ENCODE measurements at regions not wholly inside any gene's neighbourhood (a gene's known extent, or its start where the extent isn't known, plus 50 kb on each side); places are given as distances from the start of the nearest gene placed in this dataset.

GRCh38 chr2:9765611-9766531, 77.4 kb upstream of the TAF1B start:
- intact Hi-C loops (cut with DNase I), result loop anchor here (10.0 kb wide), 1 partner anchor 291 kb away; the partner anchor contains the start of gene IAH1
- DNase-seq (ENCODE audit: missing footprints) (no peak), ATAC-seq (peak; percentile 24)

- DNase-seq (ENCODE audit: missing footprints) (no peak), ATAC-seq (no peak)
- intact Hi-C loops (cut with DNase I), result loop anchor here (10.0 kb wide), 1 partner anchor 293 kb away; the partner anchor contains the start of gene IAH1
Observed at GRCh38 chr2:9767656-9768281, 75.5 kb upstream of the TAF1B start.

GRCh38 chr2:9768388-9768787, 74.9 kb upstream of the TAF1B start:
- no peak for DNase-seq (ENCODE audit: missing footprints)
- intact Hi-C loops (cut with DNase I), result loop anchor here (10.0 kb wide), 1 partner anchor 294 kb away; the partner anchor contains the start of gene IAH1
- no peak for ATAC-seq

- intact Hi-C loops (cut with DNase I), result loop anchor here (10.0 kb wide), 2 partner anchors 215 to 295 kb away; partner anchors contain the start of genes ADAM17 and IAH1
- no peak for ATAC-seq
- DNase-seq (ENCODE audit: missing footprints), result no peak
Observed at GRCh38 chr2:9769171-9770005, 73.9 kb upstream of the TAF1B start.

GRCh38 chr2:9770006-9770307, 73.3 kb upstream of the TAF1B start:
- intact Hi-C loops (cut with DNase I), result loop anchor here (10.0 kb wide), 1 partner anchor 215 kb away; the partner anchor contains the start of gene ADAM17
- ATAC-seq, result no peak

DNA sequence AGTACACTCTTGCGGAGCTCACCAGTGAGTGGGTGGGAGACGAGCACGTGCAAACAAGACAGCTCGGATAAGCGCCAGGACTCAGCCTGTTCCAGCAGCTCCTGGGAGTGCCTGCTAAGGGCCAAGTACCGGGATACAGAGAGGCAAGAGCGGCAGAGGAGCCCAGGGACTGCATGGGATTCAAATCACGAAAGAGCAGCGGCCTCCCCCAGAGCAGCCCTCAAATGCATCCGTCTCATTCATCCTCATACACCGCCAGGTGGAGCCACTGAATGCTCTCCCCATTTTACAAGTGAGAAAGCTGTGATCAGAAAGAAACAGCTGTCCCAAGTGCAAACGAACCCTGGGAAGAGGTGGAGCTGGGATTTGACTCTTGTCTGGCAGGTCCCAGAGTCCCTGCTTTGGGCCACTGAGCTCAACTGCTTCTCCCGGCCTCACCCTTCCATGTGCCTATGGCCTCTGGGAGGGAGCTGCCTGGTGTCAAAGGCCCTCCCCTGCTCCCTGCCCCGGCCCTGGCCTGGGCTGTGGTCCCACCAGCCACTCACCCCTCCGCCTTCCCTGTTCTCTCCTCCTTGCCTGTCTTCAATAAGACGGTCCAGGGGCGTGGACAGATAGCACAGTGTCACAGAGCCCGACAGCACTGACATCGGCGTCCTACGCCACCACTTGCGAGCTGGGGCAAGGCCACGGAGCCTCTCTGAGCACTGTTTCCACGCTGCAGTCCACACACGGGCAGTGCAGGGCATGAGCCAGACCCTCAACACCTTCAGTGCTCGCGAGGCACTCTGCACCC, 72.8 kb upstream of the TAF1B start:
- DNase-seq (ENCODE audit: missing footprints) (peak; percentile 80), ATAC-seq (peak; percentile 56)
- intact Hi-C loops (cut with DNase I), result loop anchor here (10.0 kb wide), 1 partner anchor 216 kb away; the partner anchor contains the start of gene ADAM17

More at GRCh38 chr2:9770006-9770307, 73.3 kb upstream of the TAF1B start:
- DNase-seq (ENCODE audit: missing footprints), result no peak

DNA sequence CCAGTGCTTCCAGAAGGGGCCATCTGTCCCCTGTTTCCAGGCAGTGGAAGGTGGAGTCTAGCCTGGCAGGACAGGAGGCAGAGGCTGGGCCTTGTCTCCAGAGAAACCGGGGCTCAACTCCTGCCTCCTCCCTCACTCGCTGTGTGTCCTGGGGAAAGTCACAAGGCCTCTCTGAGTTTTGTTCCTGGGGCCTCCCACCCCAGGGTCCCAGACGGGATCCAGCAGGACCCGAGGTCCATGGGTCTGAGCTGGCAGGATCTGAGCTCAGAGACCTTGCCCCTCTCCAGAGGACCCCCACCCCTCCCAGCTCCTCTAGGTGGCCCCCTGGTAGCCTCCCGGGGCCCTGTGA, 72.2 kb upstream of the TAF1B start:
- intact Hi-C loops (cut with DNase I), result loop anchor here (10.0 kb wide), 1 partner anchor 216 kb away; the partner anchor contains the start of gene ADAM17
- ATAC-seq, result no peak
- DNase-seq (ENCODE audit: missing footprints), result peak; percentile 41

DNA sequence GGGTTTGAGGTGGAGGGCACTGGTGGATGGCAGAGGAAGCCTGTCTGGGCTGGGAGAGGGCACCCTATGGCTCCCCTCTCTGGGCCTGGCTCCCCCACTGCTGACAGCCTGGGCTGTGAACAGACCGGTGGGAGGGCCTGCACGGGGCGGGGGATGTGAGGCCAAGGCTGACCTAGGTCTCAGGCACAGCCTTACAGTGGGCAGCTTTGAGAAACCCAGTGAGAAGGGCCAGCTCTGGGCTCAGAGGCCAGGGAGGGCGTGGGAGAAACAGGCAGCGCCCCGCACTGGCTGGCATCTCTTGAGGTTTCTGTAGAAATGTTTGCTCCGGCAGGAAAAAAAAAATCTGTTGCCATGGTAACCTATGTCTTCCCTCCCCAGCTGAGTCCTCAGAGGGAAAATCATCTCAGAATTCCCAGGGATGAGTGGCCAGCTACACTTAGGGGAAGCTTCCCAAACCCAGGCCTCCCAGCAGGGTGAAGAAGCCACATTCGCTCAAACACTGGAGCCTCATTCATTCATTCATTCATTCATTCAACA, 71.7 kb upstream of the TAF1B start:
- ATAC-seq, result no peak
- no peak for DNase-seq (ENCODE audit: missing footprints)
- intact Hi-C loops (cut with DNase I), result loop anchor here (10.0 kb wide), 1 partner anchor 217 kb away; the partner anchor contains the start of gene ADAM17

DNA sequence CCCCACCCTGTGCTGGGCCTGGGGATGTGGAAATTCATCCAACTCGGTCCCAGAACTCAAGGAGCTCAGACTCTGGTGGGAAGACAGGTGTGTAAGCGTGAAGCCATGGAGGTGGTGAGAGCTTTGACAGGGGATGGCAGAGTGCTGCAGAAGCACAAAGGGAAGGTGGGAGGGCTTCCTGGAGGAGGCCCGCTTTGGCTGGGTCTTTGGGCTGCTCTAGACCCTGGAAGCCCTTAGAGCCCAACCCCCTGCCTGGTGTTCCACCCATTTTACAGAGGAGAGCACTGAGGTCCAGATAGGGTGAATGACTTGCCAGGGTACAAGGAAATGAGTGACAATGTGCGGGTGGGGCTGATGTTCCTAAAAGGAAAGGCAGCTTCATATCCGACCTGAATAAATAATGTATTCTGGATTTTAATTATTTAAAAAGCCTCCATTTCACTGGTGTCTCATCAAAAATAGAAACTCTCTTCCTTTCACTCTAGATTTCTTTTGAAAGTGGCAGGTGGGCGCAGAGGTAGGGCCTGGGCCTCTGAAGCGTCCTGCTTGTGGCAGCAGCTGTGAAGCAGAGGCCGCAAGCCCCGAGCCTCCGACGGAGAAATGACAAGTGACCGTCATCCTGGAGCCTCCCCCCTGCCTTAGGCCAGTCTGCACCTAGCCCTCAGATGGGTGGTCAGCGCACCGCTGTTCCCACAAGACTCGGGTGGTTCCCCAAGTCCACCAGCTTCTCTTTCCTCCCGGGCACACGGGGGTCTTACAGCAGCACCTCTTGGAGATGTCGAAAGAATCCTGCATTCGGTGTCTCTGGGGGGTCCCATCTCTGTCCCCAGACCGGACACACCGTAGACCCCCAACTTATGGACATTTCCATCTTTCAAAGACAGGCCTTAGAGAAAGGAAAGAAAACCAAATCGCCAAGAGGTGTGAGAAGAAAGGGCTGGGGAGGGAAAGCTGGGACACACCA, 71.0 kb upstream of the TAF1B start:
- intact Hi-C loops (cut with DNase I), result loop anchor here (10.0 kb wide), 1 partner anchor 218 kb away; the partner anchor contains the start of gene ADAM17
- DNase-seq (ENCODE audit: missing footprints) (no peak), ATAC-seq (no peak)

DNA sequence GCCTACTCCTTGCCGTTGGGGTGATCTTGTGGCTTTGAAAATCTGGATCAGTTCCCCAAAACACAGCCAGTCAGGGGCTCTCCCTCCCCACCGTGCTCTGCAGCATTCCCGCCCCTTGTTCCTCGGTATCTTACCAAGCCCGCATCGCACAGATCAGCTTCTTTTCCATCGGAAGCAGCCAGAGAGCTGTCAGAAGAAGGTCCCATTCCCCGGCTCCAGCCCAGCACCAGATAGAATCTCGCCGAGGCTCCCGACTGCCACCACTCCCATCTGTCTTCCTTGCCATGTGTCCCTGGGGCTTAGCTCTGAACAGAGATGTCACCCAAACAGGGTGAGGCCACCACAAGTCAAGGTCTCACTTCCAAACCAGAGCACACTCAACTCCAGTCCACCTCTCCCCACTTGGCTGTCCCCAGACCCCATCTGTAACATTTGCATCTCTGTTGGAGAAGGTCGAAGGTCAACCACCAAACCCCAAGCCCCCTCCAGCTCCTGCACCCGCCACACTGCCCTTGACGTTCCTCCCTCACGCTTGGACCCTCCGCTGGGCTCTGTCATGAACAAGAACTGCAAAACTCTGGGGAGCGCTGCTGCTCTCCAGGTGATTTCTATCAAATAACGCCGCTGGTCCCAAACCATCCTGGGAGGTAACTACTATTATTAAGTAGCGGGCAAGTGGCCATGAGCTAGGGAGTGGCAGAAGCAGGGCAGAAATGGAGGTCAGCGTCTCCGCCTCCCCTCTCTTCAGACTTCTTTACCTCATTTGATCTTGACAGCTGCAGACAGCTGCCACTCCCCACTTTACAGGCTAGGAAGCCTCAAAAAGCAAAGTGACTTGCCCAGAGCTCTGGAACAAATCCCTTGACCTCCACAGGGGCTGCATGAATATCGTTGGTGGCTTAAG, 70.0 kb upstream of the TAF1B start:
- ATAC-seq (no peak), DNase-seq (ENCODE audit: missing footprints) (no peak)
- intact Hi-C loops (cut with DNase I), result loop anchor here (10.0 kb wide), 1 partner anchor 218 kb away; the partner anchor contains the start of gene ADAM17

- no peak for DNase-seq (ENCODE audit: missing footprints)
- ATAC-seq, result peak; percentile 12
- intact Hi-C loops (cut with DNase I), result loop anchor here (10.0 kb wide), 1 partner anchor 219 kb away; the partner anchor contains the start of gene ADAM17
Observed at GRCh38 chr2:9773903-9774239, 69.4 kb upstream of the TAF1B start.

DNA sequence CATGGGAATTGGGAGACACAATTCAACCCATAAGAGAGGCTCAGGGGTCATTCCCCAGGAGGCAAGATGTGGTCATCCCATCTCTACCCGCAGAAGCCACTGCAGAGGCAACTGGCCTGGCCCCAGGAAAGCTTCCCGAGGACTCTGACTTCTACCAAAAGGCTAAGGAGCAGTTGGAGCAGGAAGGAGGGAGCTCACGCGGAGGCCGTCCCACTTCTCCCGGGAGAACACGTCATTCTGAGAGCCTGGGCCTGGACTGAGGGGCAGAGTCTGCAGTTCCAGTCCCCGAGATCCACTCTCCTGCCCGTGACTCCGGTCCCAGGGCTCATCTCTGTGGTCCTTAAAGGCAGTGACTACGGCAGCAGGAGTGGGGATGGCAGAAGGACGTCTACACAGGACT, 69.0 kb upstream of the TAF1B start:
- DNase-seq (ENCODE audit: missing footprints), result no peak
- ATAC-seq, result peak; percentile 34
- intact Hi-C loops (cut with DNase I), result loop anchor here (10.0 kb wide), 1 partner anchor 219 kb away; the partner anchor contains the start of gene ADAM17

- ATAC-seq (no peak), DNase-seq (ENCODE audit: missing footprints) (no peak)
- intact Hi-C loops (cut with DNase I), result loop anchor here (10.0 kb wide), 1 partner anchor 221 kb away; the partner anchor contains the start of gene ADAM17
Observed at GRCh38 chr2:9775351-9775750, 67.9 kb upstream of the TAF1B start.

DNA sequence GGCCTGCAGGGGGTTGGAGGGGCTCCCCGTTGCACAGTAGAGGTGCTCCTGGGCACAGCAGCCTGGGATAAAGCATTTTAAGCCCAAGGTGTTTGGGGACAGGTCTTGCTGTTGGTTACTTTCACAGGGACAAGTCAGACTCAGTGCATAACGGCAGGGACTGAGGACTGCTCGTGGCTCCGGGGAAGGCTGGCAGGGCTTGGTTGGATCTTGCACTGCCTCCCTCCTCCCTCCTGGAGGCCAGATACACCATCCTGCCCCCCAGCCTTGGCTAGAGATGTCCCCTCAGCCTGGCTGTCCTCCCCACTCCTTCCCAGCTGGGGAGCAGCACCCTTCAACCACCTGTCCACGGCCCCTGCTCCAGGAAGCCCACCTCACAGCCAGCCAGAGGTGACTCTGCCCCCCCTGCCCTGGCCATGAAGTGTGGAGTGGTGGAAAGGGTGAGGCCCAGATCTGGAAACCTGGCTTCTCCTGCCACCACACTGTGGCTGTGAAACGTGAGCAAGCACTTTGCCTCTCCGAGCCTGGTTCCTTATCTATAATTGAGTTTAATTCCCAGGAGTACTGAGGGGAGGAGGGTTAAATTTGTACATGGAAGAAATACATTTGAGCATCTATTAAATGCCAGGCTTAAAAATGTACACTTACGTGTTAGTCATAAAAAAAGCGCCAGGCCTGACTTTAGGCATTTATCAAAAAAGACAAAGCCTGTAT, 67.1 kb upstream of the TAF1B start:
- ATAC-seq (no peak), DNase-seq (ENCODE audit: missing footprints) (no peak)
- intact Hi-C loops (cut with DNase I), result loop anchor here (10.0 kb wide), 1 partner anchor 221 kb away; the partner anchor contains the start of gene ADAM17

DNA sequence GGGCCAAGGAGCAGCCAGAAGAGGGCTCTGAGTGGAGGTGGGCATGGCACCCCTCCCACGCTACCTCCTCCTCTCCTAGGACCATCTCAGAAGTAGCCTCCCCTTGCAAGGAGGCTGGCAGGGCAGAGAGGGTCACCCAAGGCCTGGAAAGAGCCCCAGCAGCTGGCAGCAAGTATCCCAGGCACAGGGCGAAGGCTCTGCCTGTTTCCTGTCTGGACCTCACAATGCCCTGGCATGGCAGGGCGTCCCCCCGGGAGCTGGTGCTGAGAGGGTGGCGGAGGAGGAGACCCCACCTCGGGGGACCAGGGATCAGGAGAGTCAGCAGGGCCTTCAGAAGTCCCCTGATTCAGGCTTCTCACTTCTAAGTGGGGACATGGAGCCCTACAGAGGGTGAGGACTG, 66.2 kb upstream of the TAF1B start:
- DNase-seq (ENCODE audit: missing footprints) (no peak), ATAC-seq (no peak)
- intact Hi-C loops (cut with DNase I), result loop anchor here (10.0 kb wide), 1 partner anchor 222 kb away; the partner anchor contains the start of gene ADAM17

Measured in Right ventricle myocardium inferior (tissue), 1 donor.